HepG2 (cell line): ENCODE measurements at regions not wholly inside any gene's neighbourhood (a gene's known extent, or its start where the extent isn't known, plus 50 kb on each side); places are given as distances from the start of the nearest gene placed in this dataset.
A peak's percentile ranks its signal among the peaks of the same experiment; 100 is the strongest.

Experiments
- E2F2 ChIP-seq: sonication (generic); formaldehyde crosslinking; IDR thresholded peaks from 2 replicates; pipeline ENCODE4 v1.4.0; 2020; ENCODE audit warnings: missing genetic modification reagents, borderline replicate concordance
- FOXK1 ChIP-seq: sonication (generic); formaldehyde crosslinking; IDR thresholded peaks from 2 replicates; pipeline ENCODE4 v1.4.0; 2020; ENCODE audit warnings: low read depth, missing genetic modification reagents, borderline replicate concordance
- HDAC1 ChIP-seq: sonication (generic); formaldehyde crosslinking; IDR thresholded peaks from 2 replicates; pipeline ENCODE4 v1.5.1; 2020; ENCODE audit warnings: mild to moderate bottlenecking, missing genetic modification reagents
- NR2F2 ChIP-seq: IDR thresholded peaks from 2 replicates; pipeline ENCODE4 v1.6.1; 2012; ENCODE audit warnings: low read depth, inconsistent platforms, borderline replicate concordance
- NR2F6 ChIP-seq, 2 experiments: IDR thresholded peaks; 2 replicates each; pipeline ENCODE4 v1.6.1; 2016; ENCODE audit warnings: antibody characterized with exemption in 1 of 2, mild to moderate bottlenecking in 1 of 2
- PPARG ChIP-seq: conservative IDR thresholded peaks from 2 replicates; pipeline ENCODE4 v1.6.1; 2016; ENCODE audit warnings: missing biosample characterization, missing genetic modification reagents
- RXRA ChIP-seq: sonication (generic); formaldehyde crosslinking; IDR thresholded peaks from 2 replicates; pipeline ENCODE4 v1.5.1; 2020; ENCODE audit warnings: missing genetic modification reagents
- SOX5 ChIP-seq: IDR thresholded peaks from 2 replicates; pipeline ENCODE4 v1.6.1; 2016; ENCODE audit warnings: borderline replicate concordance
- TFAP4 ChIP-seq: sonication (generic); IDR thresholded peaks from 2 replicates; pipeline ENCODE4 v1.6.1; 2016; ENCODE audit warnings: low read depth, borderline replicate concordance
- TRIM22 ChIP-seq: fragments of 450-650 bp; IDR thresholded peaks from 2 replicates; pipeline ENCODE4 v1.6.1; 2017
- ZNF503 ChIP-seq: sonication (generic); formaldehyde crosslinking; IDR thresholded peaks from 2 replicates; pipeline ENCODE4 v1.4.0; 2020; ENCODE audit warnings: missing genetic modification reagents
- ZNF512B ChIP-seq: sonication (generic); formaldehyde crosslinking; IDR thresholded peaks from 2 replicates; pipeline ENCODE4 v1.5.1; 2020; ENCODE audit warnings: missing genetic modification reagents, mild to moderate bottlenecking, borderline replicate concordance
- ZNF567 ChIP-seq: sonication (generic); formaldehyde crosslinking; IDR thresholded peaks from 2 replicates; pipeline ENCODE4 v1.8.1; 2023; ENCODE audit warnings: mild to moderate bottlenecking, missing genetic modification reagents, borderline replicate concordance
- ZNF609 ChIP-seq: sonication (generic); formaldehyde crosslinking; IDR thresholded peaks from 2 replicates; pipeline ENCODE4 v1.4.0; 2020; ENCODE audit warnings: mild to moderate bottlenecking, missing genetic modification reagents, borderline replicate concordance
- ZNF703 ChIP-seq: sonication (generic); formaldehyde crosslinking; IDR thresholded peaks from 2 replicates; pipeline ENCODE4 v1.5.1; 2020; ENCODE audit warnings: missing genetic modification reagents, mild to moderate bottlenecking, moderate library complexity, borderline replicate concordance
- ZSCAN22 ChIP-seq: sonication (generic); formaldehyde crosslinking; IDR thresholded peaks from 2 replicates; pipeline ENCODE4 v1.4.0; 2020; ENCODE audit warnings: mild to moderate bottlenecking, missing genetic modification reagents

- peak; percentile 51; the same call in 1 of the 2 replicates for TF ChIP-seq HDAC1 (CRISPR knock-in tag)
- peak; percentile 91; the same call in 1 of the 2 replicates for TF ChIP-seq ZNF503 (CRISPR knock-in tag)
- TF ChIP-seq ZSCAN22 (CRISPR knock-in tag) = no peak
- TF ChIP-seq ZNF567 (CRISPR knock-in tag) = no peak
- TF ChIP-seq FOXK1 (CRISPR knock-in tag) = no peak
- peak; percentile 59; the same call in 1 of the 2 replicates for TF ChIP-seq PPARG (CRISPR knock-in tag)
- no peak for TF ChIP-seq E2F2 (CRISPR knock-in tag)
- TF ChIP-seq TRIM22 = no peak
- peak; percentile 90; the same call in 1 of the 2 replicates for TF ChIP-seq ZNF703
- peak; percentile 99 for TF ChIP-seq ZNF609 (CRISPR knock-in tag)
- peak; percentile 43; the same call in 1 of the 2 replicates for TF ChIP-seq ZNF512B (CRISPR knock-in tag)
- peak; percentile 100 for TF ChIP-seq NR2F6 (IDR thresholded peaks at IDR 0.05)
- TF ChIP-seq NR2F6 (CRISPR knock-in tag; IDR thresholded peaks at IDR 0.05) = peak; percentile 93
- TF ChIP-seq SOX5 (CRISPR knock-in tag) = peak; percentile 63
- peak; percentile 100 for TF ChIP-seq NR2F2
- no peak for TF ChIP-seq TFAP4
- peak; percentile 28; the same call in 1 of the 2 replicates for TF ChIP-seq RXRA (CRISPR knock-in tag)
Observed at GRCh38 chr6:15970517-15970916, 158.4 kb upstream of the MYLIP start (continued).
